Esophagus squamous epithelium (tissue), 5 donors: ENCODE measurements at regions not wholly inside any gene's neighbourhood (a gene's known extent, or its start where the extent isn't known, plus 50 kb on each side); places are given as distances from the start of the nearest gene placed in this dataset.

Source experiments
- DNase-seq: peaks from one replicate; lab custom pipeline; 2025; lab: John Stamatoyannopoulos, UW
- H3K27ac ChIP-seq, 4 donors: fragments of 200-600 bp; sonication (generic); one replicate each; pipeline ENCODE4 v1.5.1; 2016 to 2019; ENCODE audit warnings: mild to moderate bottlenecking in 1 of 4
- H3K27me3 ChIP-seq, 4 donors: fragments of 200-600 bp; sonication (generic); 1 replicate in 3 of 4; 2 replicates in 1 of 4; pipeline versions ENCODE4 v1.5.1 to v1.6.0; 2017 to 2021; ENCODE audit warnings: antibody characterized with exemption in 1 of 4
- H3K36me3 ChIP-seq, 3 donors: fragments of 200-600 bp; sonication (generic); one replicate each; pipeline ENCODE4 v1.5.1; 2016 to 2019
- H3K4me1 ChIP-seq, 3 donors: fragments of 200-600 bp; sonication (generic); one replicate each; pipeline ENCODE4 v1.5.1; 2017 to 2019
- H3K4me3 ChIP-seq, 4 donors: fragments of 200-600 bp; sonication (generic); 1 replicate in 3 of 4; 2 replicates in 1 of 4; pipeline ENCODE4 v1.5.1; 2016 to 2019; ENCODE audit warnings: mild to moderate bottlenecking in 2 of 4, moderate library complexity in 1 of 4
- H3K9me3 ChIP-seq, 3 donors: fragments of 200-600 bp; sonication (generic); one replicate each; pipeline ENCODE4 v1.5.1; 2016 to 2019
- CTCF ChIP-seq, 6 experiments: fragments of 450-650 bp in 4 of 6; fragments of 200-600 bp in 2 of 6; sonication (generic) in 2 of 6; IDR thresholded peaks; one replicate each; pipeline ENCODE4 v1.5.1; 2016 to 2019; ENCODE audit warnings: antibody characterized with exemption in 6 of 6, mild to moderate bottlenecking in 4 of 6, moderate library complexity in 4 of 6
- POLR2A ChIP-seq, 4 donors: fragments of 450-650 bp; IDR thresholded peaks; one replicate each; pipeline ENCODE4 v1.6.1; 2017; ENCODE audit warnings: antibody characterized with exemption in 4 of 4, mild to moderate bottlenecking in 4 of 4, moderate library complexity in 3 of 4
- WGBS, 2 donors: methylation state at CpG; one replicate each; pipeline ENCODE4 v1.1.5; 2018; 5-methylcytosine and 5-hydroxymethylcytosine counted together
- intact Hi-C: fragments of 100-400 bp; cut with DNase I; formaldehyde crosslinking; loops from one replicate; pipeline ENCODE4 v1.15.0; 2022
- donor health status: DM: yes; HTN: yes; CAD: no.

- intact Hi-C loops = no loop called here
- TF ChIP-seq POLR2A (IDR thresholded peaks at IDR 0.05) (no peak), CTCF (IDR thresholded peaks at IDR 0.05) (no peak)
- 48 to 56% methylated on average over 1 of the region's 1 CpG for WGBS, 2 donors
Measured at GRCh38 chr13:78286748-78287147, 316.6 kb downstream of the POU4F1 start.

GRCh38 chr13:78265098-78265497 lies 338.3 kb downstream of the POU4F1 start:
- WGBS, 2 donors = 44 to 60% methylated on average over 4 of the region's 4 CpGs
- no peak for TF ChIP-seq CTCF (IDR thresholded peaks at IDR 0.05)
- TF ChIP-seq POLR2A (IDR thresholded peaks at IDR 0.05) = no peak
- H3K27me3 ChIP-seq = no peaks in the 10 kb centered on the region
- no peak overlapping the region for H3K4me3 ChIP-seq
- H3K36me3 ChIP-seq = no peaks in the 10 kb centered on the region
- intact Hi-C loops = no loop called here
- no peaks in the 10 kb centered on the region for H3K4me1 ChIP-seq
- DNase-seq = no peak
- no peak overlapping the region for H3K27ac ChIP-seq
- H3K9me3 ChIP-seq = no peaks in the 10 kb centered on the region

More at GRCh38 chr13:78286748-78287147, 316.6 kb downstream of the POU4F1 start:
- Histone ChIP-seq H3K4me3 (no peak overlapping the region), H3K4me1 (no peaks in the 10 kb centered on the region), H3K36me3 (no peaks in the 10 kb centered on the region), H3K27me3 (no peaks in the 10 kb centered on the region), H3K27ac (no peak overlapping the region), H3K9me3 (peaks cover 0 to 8% (median 4%) of the 10 kb centered on the region in 3 donors)
- no peak for DNase-seq

GRCh38 chr13:78258304-78258703 lies 339.7 kb upstream of the EDNRB start:
- DNase-seq = no peak
- WGBS, 2 donors = 30 to 43% methylated on average over 3 of the region's 3 CpGs
- Histone ChIP-seq H3K36me3 (no peaks in the 10 kb centered on the region), H3K27ac (no peak overlapping the region), H3K27me3 (no peaks in the 10 kb centered on the region), H3K4me3 (no peak overlapping the region), H3K4me1 (no peaks in the 10 kb centered on the region), H3K9me3 (no peaks in the 10 kb centered on the region)
- intact Hi-C loops = no loop called here
- no peak for TF ChIP-seq POLR2A (IDR thresholded peaks at IDR 0.05)
- TF ChIP-seq CTCF (IDR thresholded peaks at IDR 0.05) = no peak

GRCh38 chr13:78256484-78256883 lies 337.9 kb upstream of the EDNRB start:
- WGBS, 2 donors = 81 to 89% methylated on average over 1 of the region's 1 CpG
- TF ChIP-seq POLR2A (IDR thresholded peaks at IDR 0.05) (no peak), CTCF (IDR thresholded peaks at IDR 0.05) (no peak)

GRCh38 chr13:78254113-78254512 lies 335.5 kb upstream of the EDNRB start:
- Histone ChIP-seq H3K4me1 (no peaks in the 10 kb centered on the region), H3K27me3 (no peaks in the 10 kb centered on the region), H3K4me3 (no peak overlapping the region), H3K27ac (no peak overlapping the region), H3K9me3 (no peaks in the 10 kb centered on the region), H3K36me3 (no peaks in the 10 kb centered on the region)
- no peak for DNase-seq
- TF ChIP-seq POLR2A (IDR thresholded peaks at IDR 0.05) (no peak), CTCF (IDR thresholded peaks at IDR 0.05) (no peak)
- intact Hi-C loops = no loop called here
- 65 to 79% methylated on average over 3 of the region's 3 CpGs for WGBS, 2 donors

More at GRCh38 chr13:78256484-78256883, 337.9 kb upstream of the EDNRB start:
- DNase-seq = no peak
- no peaks in the 10 kb centered on the region for H3K9me3 ChIP-seq
- no peak overlapping the region for H3K27ac ChIP-seq
- H3K4me3 ChIP-seq = no peak overlapping the region
- H3K4me1 ChIP-seq = no peaks in the 10 kb centered on the region
- intact Hi-C loops = no loop called here
- H3K27me3 ChIP-seq = no peaks in the 10 kb centered on the region
- H3K36me3 ChIP-seq = no peaks in the 10 kb centered on the region
